Esophagus muscularis mucosa (tissue), 4 donors: ENCODE measurements at regions not wholly inside any gene's neighbourhood (a gene's known extent, or its start where the extent isn't known, plus 50 kb on each side); places are given as distances from the start of the nearest gene placed in this dataset.

ENCODE experiments used
- CTCF ChIP-seq, 3 experiments: fragments of 200-600 bp in 2 of 3; fragments of 450-650 bp in 1 of 3; sonication (generic) in 2 of 3; IDR thresholded peaks; one replicate each; pipeline ENCODE4 v1.5.1; 2017 to 2019; ENCODE audit warnings: antibody characterized with exemption in 3 of 3, mild to moderate bottlenecking in 2 of 3, moderate library complexity in 1 of 3
- EP300 ChIP-seq: sonication (generic); formaldehyde crosslinking; IDR thresholded peaks from one replicate; pipeline ENCODE4 v1.6.1; 2017; ENCODE audit warnings: antibody characterized with exemption
- POLR2A ChIP-seq: fragments of 450-650 bp; IDR thresholded peaks from one replicate; pipeline ENCODE4 v1.6.1; 2017; ENCODE audit warnings: antibody characterized with exemption, moderate library complexity, mild to moderate bottlenecking, low read depth

- TF ChIP-seq POLR2A (no peak), CTCF (IDR thresholded peaks at IDR 0.05) (no peak), EP300 (no peak)
Observed at GRCh38 chr9:78609450-78609849, 312.5 kb downstream of the PSAT1 start.
